ENCODE measurements at regions not wholly inside any gene's neighbourhood (a gene's known extent, or its start where the extent isn't known, plus 50 kb on each side); places are given as distances from the start of the nearest gene placed in this dataset.
A peak's percentile ranks its signal among the peaks of the same experiment; 100 is the strongest.
"Not testable (repeated sequence)": the region's sequence is repeated elsewhere in the genome, so short reads cannot be mapped to it uniquely, and the experiment has no call there.

GRCh38 chr9:80679916-80680315 is 1009.4 kb downstream of the TLE1 start:
- no peak overlapping the region for H3K27ac ChIP-seq
- POLR2A ChIA-PET (ENCODE audit: low non-redundant PET) = no interaction called here
- DNase-seq (ENCODE audit: low spot score) = no peak
- TF ChIP-seq CTCF (conservative IDR thresholded peaks at IDR 0.05; ENCODE audit: low read depth) = no peak
- CTCF ChIA-PET = interaction anchor here (0.7 kb wide), 1 partner anchor 207 kb away, joined by 3 read pairs; no protein-coding TSS in a partner anchor

GRCh38 chr9:80678906-80679305 is 1010.4 kb downstream of the TLE1 start:
- POLR2A ChIA-PET (ENCODE audit: low non-redundant PET) = no interaction called here
- TF ChIP-seq CTCF (conservative IDR thresholded peaks at IDR 0.05; ENCODE audit: low read depth) = no peak
- DNase-seq (ENCODE audit: low spot score) = no peak
- H3K27ac ChIP-seq = no peak overlapping the region
- CTCF ChIA-PET = no interaction called here

- ChIA-PET POLR2A (ENCODE audit: low non-redundant PET) (no interaction called here), CTCF (interaction anchor here (0.7 kb wide), 1 partner anchor 194 kb away, joined by 3 read pairs; no protein-coding TSS in a partner anchor)
- TF ChIP-seq CTCF (conservative IDR thresholded peaks at IDR 0.05; ENCODE audit: low read depth) = no peak
- no peak for DNase-seq (ENCODE audit: low spot score)
- no peak overlapping the region for H3K27ac ChIP-seq
These were observed 1015.9 kb downstream of the TLE1 start for GRCh38 chr9:80673496-80673895.

GRCh38 chr9:80665479-80665878 is 1023.9 kb downstream of the TLE1 start:
- ChIA-PET CTCF (no interaction called here), POLR2A (ENCODE audit: low non-redundant PET) (no interaction called here)
- no peak overlapping the region for H3K27ac ChIP-seq
- no peak for DNase-seq (ENCODE audit: low spot score)
- no peak for TF ChIP-seq CTCF (conservative IDR thresholded peaks at IDR 0.05; ENCODE audit: low read depth)

- POLR2A ChIA-PET (ENCODE audit: low non-redundant PET) = no interaction called here
- DNase-seq (ENCODE audit: low spot score) = peak; percentile 50
- H3K27ac ChIP-seq = no peak overlapping the region
- peak; percentile 47 for TF ChIP-seq CTCF (conservative IDR thresholded peaks at IDR 0.05; ENCODE audit: low read depth)
- CTCF ChIA-PET = no interaction called here
These were observed 1024.8 kb downstream of the TLE1 start for GRCh38 chr9:80664327-80665210.

- POLR2A ChIA-PET (ENCODE audit: low non-redundant PET); H3K27ac ChIP-seq; DNase-seq (ENCODE audit: low spot score); CTCF ChIA-PET: not testable (repeated sequence)
These were observed 1029.6 kb downstream of the TLE1 start for GRCh38 chr9:80659751-80660150.

GRCh38 chr9:80651044-80651443 is 1038.3 kb downstream of the TLE1 start:
- DNase-seq (ENCODE audit: low spot score) = no peak
- POLR2A ChIA-PET (ENCODE audit: low non-redundant PET) = interaction anchor here (0.5 kb wide), 1 partner anchor 1987 kb away, joined by 5 read pairs; no protein-coding TSS in a partner anchor

More at GRCh38 chr9:80651044-80651443, 1038.3 kb downstream of the TLE1 start:
- CTCF ChIA-PET = no interaction called here
- no peak overlapping the region for H3K27ac ChIP-seq
- TF ChIP-seq CTCF (conservative IDR thresholded peaks at IDR 0.05; ENCODE audit: low read depth) = no peak
